NCI-H2196 treated with DMSO at 0.1 percent for 48 hours (cell line): ENCODE measurements at regions not wholly inside any gene's neighbourhood (a gene's known extent, or its start where the extent isn't known, plus 50 kb on each side); places are given as distances from the start of the nearest gene placed in this dataset.

Experiments
- DNase-seq: peaks from one replicate; lab custom pipeline; 2025; ENCODE audit not compliant: unreplicated experiment; lab: John Stamatoyannopoulos, UW

- DNase-seq = no peak
Measured at GRCh38 chr3:159210336-159210735, 408.5 kb downstream of the MFSD1 start.

- DNase-seq = no peak
Measured at GRCh38 chr3:159216311-159216710, 414.5 kb downstream of the MFSD1 start.

- DNase-seq = no peak
Measured at GRCh38 chr3:159219231-159219630, 417.4 kb downstream of the MFSD1 start.

GRCh38 chr3:159221335-159221734 lies 419.5 kb downstream of the MFSD1 start:
- DNase-seq = no peak

GRCh38 chr3:159229116-159229680 lies 427.3 kb downstream of the MFSD1 start:
- DNase-seq = no peak

GRCh38 chr3:159232966-159233365 lies 431.1 kb downstream of the MFSD1 start:
- no peak for DNase-seq

- no peak for DNase-seq
Measured at GRCh38 chr3:159233734-159234133, 431.9 kb downstream of the MFSD1 start.

- DNase-seq = no peak
Measured at GRCh38 chr3:159234306-159234705, 432.5 kb downstream of the MFSD1 start.

GRCh38 chr3:159236321-159236720 lies 434.5 kb downstream of the MFSD1 start:
- DNase-seq = no peak

GRCh38 chr3:159237226-159237625 lies 435.4 kb downstream of the MFSD1 start:
- no peak for DNase-seq

- no peak for DNase-seq
Measured at GRCh38 chr3:159238646-159239045, 436.8 kb downstream of the MFSD1 start.

GRCh38 chr3:159239059-159239458 lies 437.2 kb downstream of the MFSD1 start:
- DNase-seq = no peak

GRCh38 chr3:159244933-159245332 lies 443.1 kb downstream of the MFSD1 start:
- no peak for DNase-seq

- no peak for DNase-seq
Measured at GRCh38 chr3:159245871-159246270, 444.0 kb downstream of the MFSD1 start.

- no peak for DNase-seq
Measured at GRCh38 chr3:159246385-159246784, 444.5 kb downstream of the MFSD1 start.

- DNase-seq = no peak
Measured at GRCh38 chr3:159249472-159250174, 447.8 kb downstream of the MFSD1 start.

- DNase-seq = no peak
Measured at GRCh38 chr3:159250961-159251360, 449.1 kb downstream of the MFSD1 start.

- DNase-seq = no peak
Measured at GRCh38 chr3:159252274-159252673, 450.4 kb downstream of the MFSD1 start.

GRCh38 chr3:159252772-159253384 lies 451.0 kb downstream of the MFSD1 start:
- DNase-seq = peak; percentile 18

- no peak for DNase-seq
Measured at GRCh38 chr3:159253860-159254259, 452.0 kb downstream of the MFSD1 start.

GRCh38 chr3:159257954-159258353 lies 456.1 kb downstream of the MFSD1 start:
- DNase-seq = no peak

GRCh38 chr3:159258934-159259333 lies 457.1 kb downstream of the MFSD1 start:
- no peak for DNase-seq
